IPS-20b (cell line): ENCODE measurements at regions not wholly inside any gene's neighbourhood (a gene's known extent, or its start where the extent isn't known, plus 50 kb on each side); places are given as distances from the start of the nearest gene placed in this dataset.

Experiments
- H3K27ac ChIP-seq: one replicate; pipeline ENCODE4 v1.5.1; 2013; ENCODE audit warnings: low read length
- H3K27me3 ChIP-seq: 2 replicates; pipeline ENCODE4 v1.6.1; 2013; ENCODE audit warnings: mild to moderate bottlenecking, low read length, inconsistent platforms; ENCODE audit not compliant: insufficient read depth
- H3K36me3 ChIP-seq: 2 replicates; pipeline ENCODE4 v1.6.1; 2013; ENCODE audit warnings: low read depth, mild to moderate bottlenecking, inconsistent platforms, low read length, moderate library complexity; ENCODE audit not compliant: insufficient read depth
- H3K4me1 ChIP-seq: 2 replicates; pipeline ENCODE4 v1.6.1; 2013; ENCODE audit warnings: mild to moderate bottlenecking, control low read depth, inconsistent platforms, low read length, moderate library complexity; ENCODE audit not compliant: insufficient read depth
- H3K4me3 ChIP-seq: 2 replicates; pipeline ENCODE4 v1.5.1; 2013; ENCODE audit warnings: mild to moderate bottlenecking, low read length, inconsistent platforms
- H3K9ac ChIP-seq: 2 replicates; pipeline ENCODE4 v1.6.1; 2013; ENCODE audit warnings: low read depth, mild to moderate bottlenecking, inconsistent platforms, low read length, moderate library complexity
- H3K9me3 ChIP-seq: 2 replicates; pipeline ENCODE4 v1.6.1; 2013; ENCODE audit warnings: mild to moderate bottlenecking, low read depth, low read length, inconsistent platforms; ENCODE audit not compliant: insufficient read depth

GRCh38 chr7:50865450-50865849 lies 82.8 kb upstream of the GRB10 start:
- H3K4me1 ChIP-seq = peaks cover 13% of the 10 kb centered on the region; the same call in 1 of the 2 replicates

GRCh38 chr7:50864694-50865093 lies 82.0 kb upstream of the GRB10 start:
- Histone ChIP-seq H3K4me1 (peaks cover 13% of the 10 kb centered on the region; the same call in 1 of the 2 replicates), H3K27me3 (no peaks in the 10 kb centered on the region), H3K9ac (no peak overlapping the region), H3K4me3 (no peak overlapping the region), H3K9me3 (no peaks in the 10 kb centered on the region), H3K36me3 (no peaks in the 10 kb centered on the region), H3K27ac (no peak overlapping the region)

More at GRCh38 chr7:50865450-50865849, 82.8 kb upstream of the GRB10 start:
- Histone ChIP-seq H3K4me3 (no peak overlapping the region), H3K9ac (no peak overlapping the region), H3K27ac (no peak overlapping the region), H3K27me3 (no peaks in the 10 kb centered on the region), H3K36me3 (peaks cover 4% of the 10 kb centered on the region; the same call in 1 of the 2 replicates), H3K9me3 (no peaks in the 10 kb centered on the region)

GRCh38 chr7:50863053-50863452 lies 80.4 kb upstream of the GRB10 start:
- Histone ChIP-seq H3K27me3 (no peaks in the 10 kb centered on the region), H3K4me1 (peaks cover 13% of the 10 kb centered on the region; the same call in 1 of the 2 replicates), H3K9ac (no peak overlapping the region), H3K36me3 (no peaks in the 10 kb centered on the region), H3K9me3 (no peaks in the 10 kb centered on the region), H3K4me3 (no peak overlapping the region), H3K27ac (no peak overlapping the region)

- Histone ChIP-seq H3K9ac (no peak overlapping the region), H3K4me3 (no peak overlapping the region), H3K4me1 (peaks cover 12% of the 10 kb centered on the region; the same call in 1 of the 2 replicates), H3K27me3 (no peaks in the 10 kb centered on the region), H3K9me3 (no peaks in the 10 kb centered on the region), H3K36me3 (no peaks in the 10 kb centered on the region), H3K27ac (no peak overlapping the region)
Observed at GRCh38 chr7:50862302-50862701, 79.6 kb upstream of the GRB10 start.

GRCh38 chr7:50860598-50860997 lies 77.9 kb upstream of the GRB10 start:
- Histone ChIP-seq H3K36me3 (no peaks in the 10 kb centered on the region), H3K9me3 (no peaks in the 10 kb centered on the region), H3K27me3 (no peaks in the 10 kb centered on the region), H3K27ac (no peak overlapping the region), H3K4me1 (peaks cover 4% of the 10 kb centered on the region; the same call in 1 of the 2 replicates), H3K9ac (no peak overlapping the region), H3K4me3 (no peak overlapping the region)

- Histone ChIP-seq H3K27ac (no peak overlapping the region), H3K9ac (no peak overlapping the region), H3K36me3 (no peaks in the 10 kb centered on the region), H3K27me3 (no peaks in the 10 kb centered on the region), H3K9me3 (no peaks in the 10 kb centered on the region), H3K4me1 (peaks cover under 1% of the 10 kb centered on the region; the same call in 1 of the 2 replicates), H3K4me3 (no peak overlapping the region)
Observed at GRCh38 chr7:50860174-50860573, 77.5 kb upstream of the GRB10 start.

GRCh38 chr7:50858528-50859245 lies 76.0 kb upstream of the GRB10 start:
- H3K4me1 ChIP-seq = no peaks in the 10 kb centered on the region
- H3K4me3 ChIP-seq = no peak overlapping the region
- no peaks in the 10 kb centered on the region for H3K9me3 ChIP-seq
- H3K9ac ChIP-seq = no peak overlapping the region
- no peaks in the 10 kb centered on the region for H3K36me3 ChIP-seq
- no peak overlapping the region for H3K27ac ChIP-seq
- no peaks in the 10 kb centered on the region for H3K27me3 ChIP-seq

GRCh38 chr7:50857804-50858489 lies 75.3 kb upstream of the GRB10 start:
- no peak overlapping the region for H3K4me3 ChIP-seq
- no peaks in the 10 kb centered on the region for H3K27me3 ChIP-seq
- H3K27ac ChIP-seq = no peak overlapping the region
- no peak overlapping the region for H3K9ac ChIP-seq
- H3K4me1 ChIP-seq = no peaks in the 10 kb centered on the region
- H3K9me3 ChIP-seq = no peaks in the 10 kb centered on the region
- no peaks in the 10 kb centered on the region for H3K36me3 ChIP-seq

- Histone ChIP-seq H3K9me3 (no peaks in the 10 kb centered on the region), H3K36me3 (no peaks in the 10 kb centered on the region), H3K4me1 (no peaks in the 10 kb centered on the region), H3K9ac (no peak overlapping the region), H3K27ac (no peak overlapping the region), H3K4me3 (no peak overlapping the region), H3K27me3 (no peaks in the 10 kb centered on the region)
Observed at GRCh38 chr7:50856806-50857205, 74.1 kb upstream of the GRB10 start.

GRCh38 chr7:50856231-50856630 lies 73.5 kb upstream of the GRB10 start:
- H3K4me3 ChIP-seq = no peak overlapping the region
- no peak overlapping the region for H3K27ac ChIP-seq
- H3K9ac ChIP-seq = no peak overlapping the region
- no peaks in the 10 kb centered on the region for H3K9me3 ChIP-seq
- no peaks in the 10 kb centered on the region for H3K4me1 ChIP-seq
- no peaks in the 10 kb centered on the region for H3K27me3 ChIP-seq
- no peaks in the 10 kb centered on the region for H3K36me3 ChIP-seq

- H3K27ac ChIP-seq = no peak overlapping the region
- no peaks in the 10 kb centered on the region for H3K9me3 ChIP-seq
- H3K9ac ChIP-seq = no peak overlapping the region
- H3K4me1 ChIP-seq = no peaks in the 10 kb centered on the region
- H3K27me3 ChIP-seq = no peaks in the 10 kb centered on the region
- H3K36me3 ChIP-seq = no peaks in the 10 kb centered on the region
- no peak overlapping the region for H3K4me3 ChIP-seq
Observed at GRCh38 chr7:50855526-50855925, 72.8 kb upstream of the GRB10 start.

GRCh38 chr7:50854831-50855230 lies 72.1 kb upstream of the GRB10 start:
- Histone ChIP-seq H3K4me1 (no peaks in the 10 kb centered on the region), H3K36me3 (no peaks in the 10 kb centered on the region), H3K27ac (no peak overlapping the region), H3K4me3 (no peak overlapping the region), H3K27me3 (no peaks in the 10 kb centered on the region), H3K9me3 (no peaks in the 10 kb centered on the region), H3K9ac (no peak overlapping the region)
